Limb (tissue), 2 donors: ENCODE measurements at regions not wholly inside any gene's neighbourhood (a gene's known extent, or its start where the extent isn't known, plus 50 kb on each side); places are given as distances from the start of the nearest gene placed in this dataset.
"Not testable (repeated sequence)": the region's sequence is repeated elsewhere in the genome, so short reads cannot be mapped to it uniquely, and the experiment has no call there.

ENCODE experiments used
- DNase-seq, 2 donors: peaks; one replicate each; pipeline ENCODE4 v3.0.0-alpha.2; 2016; ENCODE audit errors: extremely low spot score in 2 of 2

GRCh38 chr13:63741029-63741813 is 2325.6 kb upstream of the PCDH20 start:
- DNase-seq = no peak

GRCh38 chr13:63739112-63739735 is 2323.6 kb upstream of the PCDH20 start:
- not testable (repeated sequence) for DNase-seq

DNA sequence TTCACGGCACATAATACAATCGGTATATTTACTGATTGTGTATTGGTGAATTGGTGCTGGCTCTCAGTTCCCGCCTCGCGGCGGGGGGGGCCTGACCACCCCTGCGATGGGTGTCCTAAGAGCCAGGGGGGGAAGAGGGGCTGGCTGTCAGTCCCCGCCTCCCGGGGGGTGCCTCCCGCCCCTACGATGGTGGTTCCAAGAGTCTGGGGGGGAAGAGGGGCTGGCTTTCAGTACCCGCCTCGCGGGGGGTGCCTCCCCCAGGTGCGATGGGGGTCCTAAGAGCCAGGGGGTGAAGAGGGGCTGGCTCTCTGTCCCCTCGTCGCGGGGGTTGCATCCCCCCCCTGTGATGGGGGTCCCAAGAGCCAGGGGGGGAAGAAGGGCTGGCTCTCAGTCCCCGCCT is 2321.8 kb upstream of the PCDH20 start:
- peak in 1 of 2 donors; percentile 30 for DNase-seq

DNA sequence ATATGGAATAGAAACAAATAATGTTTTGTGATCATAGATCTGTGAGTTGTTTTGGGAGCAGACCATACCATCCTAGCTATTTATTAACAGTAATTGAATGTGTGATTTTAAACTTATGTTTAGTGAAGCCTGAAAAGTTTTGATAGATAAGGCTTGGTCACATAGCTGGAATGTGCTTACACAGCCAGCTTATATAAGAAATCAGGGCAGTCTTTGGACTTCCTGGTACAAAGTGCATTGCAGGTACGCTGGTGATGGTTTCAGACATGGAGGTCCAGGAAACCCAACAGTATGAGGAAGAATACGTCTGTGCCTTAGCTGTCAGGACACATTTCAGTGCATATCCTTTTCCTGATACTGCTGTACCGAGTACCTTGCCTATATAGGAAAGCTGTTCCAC is 2316.2 kb upstream of the PCDH20 start:
- no peak for DNase-seq

DNA sequence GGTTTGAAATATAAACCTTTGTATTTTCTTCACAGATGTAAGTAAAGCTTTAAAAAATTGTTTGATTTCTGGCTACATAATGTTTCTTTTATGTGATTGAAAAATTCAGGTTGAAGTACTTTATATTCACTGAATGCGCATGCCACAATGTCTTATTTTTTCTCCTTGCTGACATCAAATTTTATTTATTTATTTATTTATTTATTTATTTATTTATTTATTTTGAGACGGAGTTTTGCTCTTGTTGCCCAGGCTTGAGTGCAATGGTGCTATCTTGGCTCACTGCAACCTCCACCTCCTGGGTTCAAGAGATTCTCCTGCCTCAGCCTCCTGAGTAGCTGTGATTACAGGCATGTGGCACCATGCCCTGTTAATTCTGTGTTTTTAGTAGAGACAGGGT is 2296.5 kb upstream of the PCDH20 start:
- not testable (repeated sequence) for DNase-seq

- DNase-seq = no peak
Observed at GRCh38 chr13:63706751-63707150, 2291.1 kb upstream of the PCDH20 start.

DNA sequence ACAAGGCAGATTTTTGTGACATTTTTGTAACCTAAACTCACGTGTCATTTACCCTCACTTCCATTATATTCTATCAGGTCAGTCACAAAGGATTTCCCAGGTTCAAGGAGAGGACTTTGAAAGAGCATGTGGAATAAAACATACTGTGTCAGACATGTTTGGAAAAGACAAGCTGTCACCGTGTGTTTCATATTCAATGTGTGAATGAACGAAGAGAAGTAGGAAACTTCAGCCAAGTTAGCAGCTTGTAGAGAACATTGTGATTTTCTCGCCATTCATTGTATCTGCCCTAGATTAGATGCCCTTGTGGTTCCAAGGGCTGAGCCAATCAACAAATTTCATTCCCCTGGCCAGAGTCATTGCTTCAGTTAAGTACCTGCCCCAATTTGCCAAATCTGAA is 2288.9 kb upstream of the PCDH20 start:
- no peak for DNase-seq

- no peak for DNase-seq
Observed at GRCh38 chr13:63700350-63700749, 2284.7 kb upstream of the PCDH20 start.

- no peak for DNase-seq
Observed at GRCh38 chr13:63699948-63700347, 2284.3 kb upstream of the PCDH20 start.

DNA sequence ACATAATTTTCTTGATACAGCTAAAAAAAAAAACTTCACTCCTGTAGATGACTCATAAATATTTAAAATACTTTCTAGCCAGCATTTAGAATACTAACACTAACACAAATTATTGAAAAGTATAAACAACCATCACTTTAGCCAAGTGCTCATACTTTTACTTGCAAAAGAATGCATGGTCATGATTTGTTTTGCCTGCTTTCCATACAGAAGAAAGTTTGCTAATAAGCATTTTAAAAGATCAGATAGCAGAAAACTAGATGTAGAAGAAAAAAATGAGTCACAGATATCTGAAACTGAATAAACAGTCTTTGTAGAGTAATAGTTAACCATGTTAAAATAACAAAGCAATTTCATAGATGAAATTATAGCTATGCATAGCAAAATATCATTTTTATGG is 2280.4 kb upstream of the PCDH20 start:
- DNase-seq = no peak

DNA sequence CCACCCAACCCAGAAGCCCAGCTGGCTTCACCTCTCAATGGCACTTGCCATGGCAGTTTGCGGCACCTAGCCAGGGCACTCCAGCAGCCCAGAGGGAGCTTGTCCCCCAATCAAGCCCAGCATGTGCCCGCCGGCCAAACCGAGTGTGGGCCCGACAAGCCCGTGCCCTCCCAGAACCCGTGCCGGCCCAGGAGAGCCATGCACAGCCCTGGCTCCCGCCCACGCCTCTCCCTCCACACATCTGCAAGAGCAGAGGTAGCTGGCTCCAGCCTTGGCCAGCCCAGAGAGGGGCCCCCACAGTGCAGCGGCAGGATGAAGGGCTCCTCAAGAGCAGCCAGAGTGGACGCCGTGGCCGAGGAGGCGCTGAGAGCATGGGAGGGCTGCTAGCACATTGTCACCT is 2278.0 kb upstream of the PCDH20 start:
- DNase-seq = no peak

GRCh38 chr13:63691474-63691873 is 2275.8 kb upstream of the PCDH20 start:
- no peak for DNase-seq

DNA sequence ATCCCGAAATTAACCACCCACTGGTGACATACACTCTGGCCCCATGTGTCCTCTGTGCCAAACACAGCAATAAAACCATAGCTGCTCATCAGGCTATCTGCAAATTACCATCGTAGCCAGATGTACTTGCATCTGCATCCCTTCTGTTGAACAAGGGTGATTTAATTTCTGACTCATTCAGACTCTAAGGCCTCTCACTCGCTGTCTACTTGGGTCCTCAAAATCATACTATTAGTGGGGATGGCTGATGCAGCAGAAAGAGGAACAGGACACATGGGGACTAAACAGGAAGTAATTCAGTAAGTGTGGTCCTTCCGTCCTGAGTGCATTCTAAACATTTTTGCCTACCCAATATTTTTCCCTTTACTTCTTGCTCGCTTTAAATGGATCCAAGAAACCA is 2275.0 kb upstream of the PCDH20 start:
- DNase-seq = no peak

DNA sequence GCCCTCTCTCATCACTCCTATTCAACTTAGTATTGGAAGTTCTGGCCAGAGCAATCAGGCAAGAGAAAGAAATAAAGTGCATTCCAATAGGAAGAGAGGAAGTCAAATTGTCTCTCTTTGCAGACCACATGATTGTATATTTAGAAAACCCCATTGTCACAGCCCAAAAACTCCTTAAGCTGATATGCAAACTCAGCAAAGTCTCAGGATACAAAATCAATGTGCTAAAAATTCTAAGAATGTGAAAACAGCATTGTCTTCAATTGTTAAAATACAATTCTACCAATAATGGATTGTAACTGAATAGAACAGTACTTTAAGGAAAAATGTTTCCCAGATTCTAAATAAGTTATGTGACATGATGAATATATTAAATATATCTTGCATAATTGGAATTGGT is 2269.2 kb upstream of the PCDH20 start:
- no peak for DNase-seq

DNA sequence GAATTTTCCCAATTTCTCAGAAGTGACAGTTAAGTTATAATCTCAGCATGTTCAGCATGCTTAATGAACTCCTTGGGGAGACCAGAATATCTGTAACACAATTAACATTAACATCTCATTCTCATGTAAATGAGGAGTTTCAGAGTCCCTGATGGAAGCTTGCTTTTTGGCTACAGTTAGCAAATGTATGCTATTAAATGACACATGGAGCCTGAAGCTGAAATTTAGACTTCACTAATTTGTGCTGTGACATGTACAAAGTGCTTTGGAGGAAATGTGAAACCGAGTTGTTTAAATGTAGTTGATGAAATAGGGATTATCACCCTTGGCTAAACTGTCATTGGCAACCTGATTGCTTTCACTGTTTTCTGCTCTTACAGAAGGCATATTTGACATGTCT is 2265.1 kb upstream of the PCDH20 start:
- no peak for DNase-seq

- DNase-seq = no peak
Observed at GRCh38 chr13:63671296-63671695, 2255.6 kb upstream of the PCDH20 start.

GRCh38 chr13:63651394-63651793 is 2235.7 kb upstream of the PCDH20 start:
- no peak for DNase-seq

DNA sequence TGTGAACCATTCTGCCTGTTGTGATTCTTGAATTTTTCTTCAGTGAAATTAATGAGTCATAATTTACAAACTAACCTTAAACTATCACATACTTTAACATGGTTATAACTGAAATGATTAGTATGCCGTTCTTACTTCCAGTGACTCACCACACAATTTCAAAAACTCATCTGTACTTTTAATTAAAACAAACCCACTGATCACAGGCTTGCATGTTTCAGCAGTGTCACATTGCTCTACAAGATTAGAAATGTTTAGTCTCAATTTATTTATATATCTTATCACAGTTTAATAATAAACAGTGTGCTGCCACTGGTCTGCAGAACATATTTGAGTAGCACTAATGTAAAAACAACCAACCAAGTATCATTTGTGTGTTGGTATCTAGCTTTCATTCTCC is 2227.9 kb upstream of the PCDH20 start:
- no peak for DNase-seq

DNA sequence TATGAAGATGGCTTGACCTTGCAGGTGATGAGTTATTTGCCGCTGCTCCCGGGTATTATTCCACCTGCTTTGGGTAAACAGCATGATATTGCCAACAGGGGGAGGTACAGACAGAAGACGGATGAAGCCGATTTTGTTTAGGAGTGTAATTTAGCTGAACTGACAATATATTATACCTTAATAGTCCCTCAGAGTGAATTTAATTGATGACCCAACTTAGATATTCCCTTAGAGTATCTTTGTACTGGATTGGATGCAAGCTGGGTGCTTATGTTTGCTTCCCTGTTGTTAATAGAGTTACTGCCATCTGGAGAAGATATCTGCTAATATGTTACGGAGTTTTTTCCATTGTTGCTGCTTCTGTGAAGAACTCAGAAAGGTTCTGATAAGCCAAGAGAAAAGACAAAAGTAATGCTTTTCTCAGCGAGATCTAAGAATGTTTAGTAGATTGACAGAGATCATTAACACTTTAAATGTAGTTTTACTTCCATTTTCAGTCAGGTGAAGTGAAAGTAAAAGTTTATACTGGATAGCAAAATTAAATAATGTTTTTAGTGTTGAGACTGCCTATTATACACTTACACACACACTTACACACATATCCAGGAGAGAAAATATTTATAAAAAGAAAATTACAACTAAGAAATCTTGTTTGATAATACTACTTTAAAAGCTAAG is 2220.8 kb upstream of the PCDH20 start:
- DNase-seq = no peak

DNA sequence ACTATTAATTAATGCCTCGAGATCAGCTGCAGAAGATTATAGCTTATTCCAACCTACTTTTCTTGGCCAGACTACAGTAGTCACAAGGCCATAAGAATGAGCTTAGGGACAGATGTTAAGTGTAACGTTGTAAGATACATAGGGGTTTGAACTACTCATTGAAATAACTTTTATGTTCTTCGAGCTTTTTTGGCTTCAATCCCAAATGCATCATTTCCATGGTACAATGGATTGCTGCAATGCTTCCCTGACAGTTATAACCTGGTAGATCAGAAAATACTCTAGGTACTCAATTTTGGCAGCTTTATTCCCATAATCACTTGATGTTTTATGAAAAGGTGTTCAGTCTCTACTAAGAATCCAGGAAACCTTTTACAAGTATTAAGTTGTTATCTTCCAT is 2216.7 kb upstream of the PCDH20 start:
- no peak for DNase-seq

DNA sequence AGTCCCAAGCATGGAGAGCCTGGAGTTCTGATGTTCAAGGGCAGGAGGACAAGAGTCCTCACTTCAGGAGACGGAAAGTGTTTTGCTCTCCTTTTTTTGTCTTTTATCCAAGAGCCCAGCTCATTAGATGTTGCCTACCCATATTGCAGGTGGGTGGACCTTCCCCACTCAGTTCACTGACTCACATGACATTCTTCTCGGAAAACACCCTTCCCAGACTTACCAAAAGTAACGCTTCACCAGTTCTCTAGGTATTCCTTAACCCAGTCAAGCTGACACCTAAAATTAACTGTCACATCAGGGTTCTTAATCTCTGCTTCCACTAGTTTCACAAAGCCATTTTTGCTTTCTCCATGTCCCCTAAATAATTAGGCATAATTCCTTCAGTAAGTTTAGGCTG is 2215.4 kb upstream of the PCDH20 start:
- DNase-seq = no peak

DNA sequence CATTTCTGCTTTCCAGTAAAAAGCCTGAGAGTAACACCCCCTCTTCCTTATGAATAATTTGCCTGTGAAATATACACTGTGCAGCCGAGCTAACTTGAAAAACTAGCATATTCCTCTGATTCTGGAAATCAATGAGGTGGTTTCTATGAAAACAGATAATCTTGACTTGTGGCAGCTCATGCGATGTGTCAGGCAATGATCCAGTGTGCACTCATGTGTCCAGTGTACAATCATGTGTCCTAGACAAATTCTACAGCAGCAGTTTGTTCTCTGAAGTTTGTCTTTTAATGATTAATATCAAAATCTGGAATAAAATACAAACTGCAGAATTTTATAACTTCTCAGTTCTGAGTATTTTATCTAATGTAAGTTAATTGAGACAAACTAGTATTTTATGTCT is 2213.9 kb upstream of the PCDH20 start:
- no peak for DNase-seq

DNA sequence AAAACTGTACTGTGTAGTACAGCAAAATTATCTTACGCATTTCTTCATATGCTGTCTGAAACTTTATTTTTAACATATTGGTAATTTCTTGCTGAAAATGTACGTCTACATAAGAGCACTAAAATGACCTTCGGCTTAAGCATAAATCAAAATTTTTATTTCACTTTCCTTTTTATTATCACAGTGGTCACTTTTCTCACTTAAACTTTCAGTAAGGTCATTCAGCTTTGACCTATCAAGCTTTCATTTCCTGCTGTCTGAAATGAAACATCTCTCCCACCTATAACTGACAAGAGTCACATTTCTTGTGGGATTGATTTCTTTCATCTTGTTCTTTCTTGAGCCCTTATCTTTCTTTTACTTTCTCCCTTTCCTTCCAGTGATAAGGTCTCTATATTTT is 2212.7 kb upstream of the PCDH20 start:
- DNase-seq = no peak
